ENCODE measurements at regions not wholly inside any gene's neighbourhood (a gene's known extent, or its start where the extent isn't known, plus 50 kb on each side); places are given as distances from the start of the nearest gene placed in this dataset.

- Histone ChIP-seq H3K4me1 (ENCODE audit: insufficient read depth, low read length, severe bottlenecking) (no peaks in the 10 kb centered on the region), H2AFZ (ENCODE audit: low read length) (no peak overlapping the region), H3K79me2 (ENCODE audit: insufficient read depth, low read length) (no peaks in the 10 kb centered on the region), H3K4me2 (ENCODE audit: low read length) (no peak overlapping the region), H3F3A (ENCODE audit: insufficient read depth, low read length) (no peaks in the 10 kb centered on the region), H3K9me2 (ENCODE audit: low read depth, low read length) (no peaks in the 10 kb centered on the region), H3K9me3 (ENCODE audit: low read length) (no peaks in the 10 kb centered on the region), H3K9ac (ENCODE audit: low read length) (no peak overlapping the region), H4K20me1 (ENCODE audit: insufficient read depth, low read length) (no peaks in the 10 kb centered on the region), H3K4me3 (ENCODE audit: low read depth, low read length, poor library complexity, severe bottlenecking) (no peak overlapping the region), H3K27me3 (ENCODE audit: insufficient read depth, low read length) (no peaks in the 10 kb centered on the region), H3K36me3 (ENCODE audit: insufficient read depth, low read length) (no peaks in the 10 kb centered on the region), H3K27ac (ENCODE audit: low read depth, low read length, poor library complexity, severe bottlenecking) (no peak overlapping the region)
- TF ChIP-seq, protein P1, sequence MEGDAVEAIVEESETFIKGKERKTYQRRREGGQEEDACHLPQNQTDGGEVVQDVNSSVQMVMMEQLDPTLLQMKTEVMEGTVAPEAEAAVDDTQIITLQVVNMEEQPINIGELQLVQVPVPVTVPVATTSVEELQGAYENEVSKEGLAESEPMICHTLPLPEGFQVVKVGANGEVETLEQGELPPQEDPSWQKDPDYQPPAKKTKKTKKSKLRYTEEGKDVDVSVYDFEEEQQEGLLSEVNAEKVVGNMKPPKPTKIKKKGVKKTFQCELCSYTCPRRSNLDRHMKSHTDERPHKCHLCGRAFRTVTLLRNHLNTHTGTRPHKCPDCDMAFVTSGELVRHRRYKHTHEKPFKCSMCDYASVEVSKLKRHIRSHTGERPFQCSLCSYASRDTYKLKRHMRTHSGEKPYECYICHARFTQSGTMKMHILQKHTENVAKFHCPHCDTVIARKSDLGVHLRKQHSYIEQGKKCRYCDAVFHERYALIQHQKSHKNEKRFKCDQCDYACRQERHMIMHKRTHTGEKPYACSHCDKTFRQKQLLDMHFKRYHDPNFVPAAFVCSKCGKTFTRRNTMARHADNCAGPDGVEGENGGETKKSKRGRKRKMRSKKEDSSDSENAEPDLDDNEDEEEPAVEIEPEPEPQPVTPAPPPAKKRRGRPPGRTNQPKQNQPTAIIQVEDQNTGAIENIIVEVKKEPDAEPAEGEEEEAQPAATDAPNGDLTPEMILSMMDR (IDR thresholded peaks at IDR 0.05; ENCODE audit: low read length) = no peak
- TF ChIP-seq EZH2 (IDR thresholded peaks at IDR 0.05; ENCODE audit: borderline replicate concordance, low read length) = no peak
Observed at GRCh38 chr5:97453263-97453662, 270.2 kb upstream of the RIOK2 start.

GRCh38 chr5:97454015-97454414 lies 271.0 kb upstream of the RIOK2 start:
- Histone ChIP-seq H3K4me2 (ENCODE audit: low read length) (no peak overlapping the region), H3K9ac (ENCODE audit: low read length) (no peak overlapping the region)

GRCh38 chr5:97455996-97456395 lies 272.9 kb upstream of the RIOK2 start:
- Histone ChIP-seq H3K27ac (ENCODE audit: low read depth, low read length, poor library complexity, severe bottlenecking) (no peak overlapping the region), H3K4me2 (ENCODE audit: low read length) (no peak overlapping the region), H3K9me3 (ENCODE audit: low read length) (no peaks in the 10 kb centered on the region)

More at GRCh38 chr5:97454015-97454414, 271.0 kb upstream of the RIOK2 start:
- no peaks in the 10 kb centered on the region for H3K9me3 ChIP-seq (ENCODE audit: low read length)
- no peaks in the 10 kb centered on the region for H3K4me1 ChIP-seq (ENCODE audit: insufficient read depth, low read length, severe bottlenecking)
- no peaks in the 10 kb centered on the region for H3K36me3 ChIP-seq (ENCODE audit: insufficient read depth, low read length)
- H3K9me2 ChIP-seq (ENCODE audit: low read depth, low read length) = no peaks in the 10 kb centered on the region
- H2AFZ ChIP-seq (ENCODE audit: low read length) = no peak overlapping the region
- no peaks in the 10 kb centered on the region for H3K27me3 ChIP-seq (ENCODE audit: insufficient read depth, low read length)
- TF ChIP-seq, protein P1 (IDR thresholded peaks at IDR 0.05; ENCODE audit: low read length) = no peak
- TF ChIP-seq EZH2 (IDR thresholded peaks at IDR 0.05; ENCODE audit: borderline replicate concordance, low read length) = no peak
- H3K4me3 ChIP-seq (ENCODE audit: low read depth, low read length, poor library complexity, severe bottlenecking) = no peak overlapping the region
- no peaks in the 10 kb centered on the region for H3F3A ChIP-seq (ENCODE audit: insufficient read depth, low read length)
- no peak overlapping the region for H3K27ac ChIP-seq (ENCODE audit: low read depth, low read length, poor library complexity, severe bottlenecking)
- no peaks in the 10 kb centered on the region for H3K79me2 ChIP-seq (ENCODE audit: insufficient read depth, low read length)
- no peaks in the 10 kb centered on the region for H4K20me1 ChIP-seq (ENCODE audit: insufficient read depth, low read length)

More at GRCh38 chr5:97455996-97456395, 272.9 kb upstream of the RIOK2 start:
- no peaks in the 10 kb centered on the region for H4K20me1 ChIP-seq (ENCODE audit: insufficient read depth, low read length)
- H3K9ac ChIP-seq (ENCODE audit: low read length) = no peak overlapping the region
- no peak overlapping the region for H2AFZ ChIP-seq (ENCODE audit: low read length)
- H3K27me3 ChIP-seq (ENCODE audit: insufficient read depth, low read length) = no peaks in the 10 kb centered on the region
- no peak overlapping the region for H3K4me3 ChIP-seq (ENCODE audit: low read depth, low read length, poor library complexity, severe bottlenecking)
- no peaks in the 10 kb centered on the region for H3K79me2 ChIP-seq (ENCODE audit: insufficient read depth, low read length)
- TF ChIP-seq, protein P1 (IDR thresholded peaks at IDR 0.05; ENCODE audit: low read length) = no peak
- no peak for TF ChIP-seq EZH2 (IDR thresholded peaks at IDR 0.05; ENCODE audit: borderline replicate concordance, low read length)
- no peaks in the 10 kb centered on the region for H3K4me1 ChIP-seq (ENCODE audit: insufficient read depth, low read length, severe bottlenecking)
- no peaks in the 10 kb centered on the region for H3F3A ChIP-seq (ENCODE audit: insufficient read depth, low read length)
- H3K36me3 ChIP-seq (ENCODE audit: insufficient read depth, low read length) = no peaks in the 10 kb centered on the region
- no peaks in the 10 kb centered on the region for H3K9me2 ChIP-seq (ENCODE audit: low read depth, low read length)

Data from OCI-LY1 (cell line).